WTC11 (cell line): ENCODE measurements at regions not wholly inside any gene's neighbourhood (a gene's known extent, or its start where the extent isn't known, plus 50 kb on each side); places are given as distances from the start of the nearest gene placed in this dataset.

Experiments used
- CREB1 ChIP-seq: sonication (generic); formaldehyde crosslinking; IDR thresholded peaks from 2 replicates; pipeline ENCODE4 v1.8.0; 2023; ENCODE audit warnings: mild to moderate bottlenecking, missing genetic modification reagents
- CTCF ChIP-seq: fragments of 200-600 bp; IDR thresholded peaks from 2 replicates; pipeline ENCODE4 v1.8.0; 2022; ENCODE audit warnings: antibody characterized with exemption
- FOXP1 ChIP-seq: sonication (generic); formaldehyde crosslinking; IDR thresholded peaks from 2 replicates; pipeline ENCODE4 v1.8.0; 2022; ENCODE audit warnings: missing genetic modification reagents, mild to moderate bottlenecking, moderate library complexity, borderline replicate concordance
- GRHL2 ChIP-seq: fragments of 250-450 bp; sonication (Bioruptor Pico); IDR thresholded peaks from 2 replicates; pipeline ENCODE4 v1.8.0; 2022; ENCODE audit warnings: mild to moderate bottlenecking, moderate library complexity; ENCODE audit not compliant: insufficient replicate concordance, severe bottlenecking
- MAX ChIP-seq: sonication (generic); formaldehyde crosslinking; IDR thresholded peaks from 2 replicates; pipeline ENCODE4 v1.8.0; 2022; ENCODE audit warnings: mild to moderate bottlenecking, missing genetic modification reagents
- MLX ChIP-seq: sonication (generic); formaldehyde crosslinking; IDR thresholded peaks from 2 replicates; pipeline ENCODE4 v1.8.1; 2023; ENCODE audit warnings: mild to moderate bottlenecking, missing genetic modification reagents, moderate library complexity
- SOX15 ChIP-seq: fragments of 250-450 bp; sonication (Bioruptor Pico); IDR thresholded peaks from 2 replicates; pipeline ENCODE4 v1.9.0; 2021; ENCODE audit warnings: mild to moderate bottlenecking
- TCF7 ChIP-seq: sonication (generic); formaldehyde crosslinking; IDR thresholded peaks from 2 replicates; pipeline ENCODE4 v1.8.0; 2022; ENCODE audit warnings: mild to moderate bottlenecking, low read depth, missing genetic modification reagents, moderate library complexity
- ZBTB43 ChIP-seq: sonication (generic); formaldehyde crosslinking; IDR thresholded peaks from 2 replicates; pipeline ENCODE4 v1.8.1; 2023; ENCODE audit warnings: mild to moderate bottlenecking, missing genetic modification reagents
- ZNF138 ChIP-seq: sonication (generic); formaldehyde crosslinking; conservative IDR thresholded peaks from 2 replicates; pipeline ENCODE4 v1.8.1; 2022; ENCODE audit warnings: mild to moderate bottlenecking, moderate library complexity, missing genetic modification reagents
- ZNF263 ChIP-seq: sonication (generic); formaldehyde crosslinking; IDR thresholded peaks from 2 replicates; pipeline ENCODE4 v1.8.1; 2022; ENCODE audit warnings: low read depth, mild to moderate bottlenecking, moderate library complexity, missing genetic modification reagents
- ZNF396 ChIP-seq: fragments of 250-450 bp; sonication (Bioruptor Pico); IDR thresholded peaks from 2 replicates; pipeline ENCODE4 v1.8.0; 2021; ENCODE audit warnings: mild to moderate bottlenecking, moderate library complexity, borderline replicate concordance
- TF ChIP-seq, protein P1 (sequence below): sonication (generic); formaldehyde crosslinking; IDR thresholded peaks from 2 replicates; pipeline ENCODE4 v1.8.0; 2023; ENCODE audit warnings: missing genetic modification reagents

- TF ChIP-seq MLX (CRISPR knock-in tag) (no peak), CTCF (no peak), SOX15 (CRISPR knock-in tag) (no peak), CREB1 (no peak), ZBTB43 (CRISPR knock-in tag) (no peak), MAX (CRISPR knock-in tag) (no peak), TCF7 (CRISPR knock-in tag) (no peak), ZNF396 (CRISPR knock-in tag) (no peak), ZNF263 (CRISPR knock-in tag) (no peak), FOXP1 (CRISPR knock-in tag) (no peak), ZNF138 (CRISPR knock-in tag) (no peak), GRHL2 (no peak)
- TF ChIP-seq, protein P1, sequence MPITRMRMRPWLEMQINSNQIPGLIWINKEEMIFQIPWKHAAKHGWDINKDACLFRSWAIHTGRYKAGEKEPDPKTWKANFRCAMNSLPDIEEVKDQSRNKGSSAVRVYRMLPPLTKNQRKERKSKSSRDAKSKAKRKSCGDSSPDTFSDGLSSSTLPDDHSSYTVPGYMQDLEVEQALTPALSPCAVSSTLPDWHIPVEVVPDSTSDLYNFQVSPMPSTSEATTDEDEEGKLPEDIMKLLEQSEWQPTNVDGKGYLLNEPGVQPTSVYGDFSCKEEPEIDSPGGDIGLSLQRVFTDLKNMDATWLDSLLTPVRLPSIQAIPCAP, result no peak
Measured at GRCh38 chr3:192033246-192033645, 572.3 kb downstream of the PYDC2 start.
